HCT116 (cell line): ENCODE measurements at regions not wholly inside any gene's neighbourhood (a gene's known extent, or its start where the extent isn't known, plus 50 kb on each side); places are given as distances from the start of the nearest gene placed in this dataset.

Source experiments
- ATAC-seq: fragments of 200-7000 bp; cut with Tn5 transposase; 2 replicates; pipeline ENCODE4 v1.9.1; 2020; ENCODE audit warnings: mild to moderate bottlenecking, moderate library complexity
- BruUV-seq: library from RNA; stranded (reverse); fragments of 400-500 nt; replicated peaks from 2 replicates; lab custom pipeline; 2021; lab: Mats Ljungman, UMichigan
- CTCF ChIA-PET: fragments of 300-600 bp; sonication (Branson Sonifier 250); formaldehyde crosslinking; loops from one replicate; lab custom pipeline; 2021; ENCODE audit warnings: antibody characterized with exemption; lab: Charles Lee
- POLR2A ChIA-PET: fragments of 300-600, 350-600 bp; sonication (Branson Sonifier 250); formaldehyde crosslinking; loops from one replicate; lab custom pipeline; 2021; ENCODE audit warnings: antibody characterized with exemption; lab: Charles Lee
- RAD21 ChIA-PET, 2 experiments: fragments of 300-600 bp; sonication (Branson Sonifier 250); formaldehyde crosslinking; loops; one replicate each; lab custom pipeline; 2023; ENCODE audit warnings: low total read pairs in 2 of 2; ENCODE audit not compliant: uncharacterized antibody in 2 of 2, unreplicated experiment in 2 of 2, low non-redundant PET in 1 of 2; lab: Charles Lee
- DNase-seq: peaks from one replicate; pipeline ENCODE4 v3.0.0-alpha.2; 2010; ENCODE audit warnings: low read depth, low spot score
- H2AFZ ChIP-seq: fragments of 200-600 bp; shearing (Covaris generic), sonication (generic); 2 replicates; pipeline ENCODE4 v1.6.1; 2017; ENCODE audit warnings: low read depth, mixed run types, mixed read lengths, antibody characterized with exemption, low read length; ENCODE audit not compliant: poor library complexity, severe bottlenecking
- H3K27ac ChIP-seq: 2 replicates; pipeline ENCODE4 v1.5.1; 2012; ENCODE audit warnings: low read depth, low read length
- H3K27me3 ChIP-seq: fragments of 200-600 bp; sonication (generic); 2 replicates; pipeline ENCODE4 v1.6.1; 2016; ENCODE audit warnings: mixed run types, low read length, mixed read lengths; ENCODE audit not compliant: insufficient read depth
- H3K36me3 ChIP-seq, 2 experiments: fragments of 200-500 bp in 1 of 2; fragments of 200-600 bp in 1 of 2; sonication (Bioruptor generic) in 1 of 2; sonication (generic) in 1 of 2; 2 replicates each; pipeline versions ENCODE4 v1.5.1 to v1.6.1; 2014 to 2016; ENCODE audit warnings: low read length in 2 of 2, inconsistent platforms in 1 of 2, mixed read lengths in 1 of 2, mixed run types in 1 of 2; ENCODE audit not compliant: insufficient read depth in 2 of 2, control insufficient read depth in 1 of 2
- H3K4me1 ChIP-seq, 2 experiments: fragments of 200-600 bp in 1 of 2; sonication (generic) in 1 of 2; 2 replicates each; pipeline versions ENCODE4 v1.5.1 to v1.6.1; 2012 to 2017; ENCODE audit warnings: low read length in 2 of 2, inconsistent platforms in 1 of 2, mild to moderate bottlenecking in 1 of 2, mixed read lengths in 1 of 2, mixed run types in 1 of 2, moderate library complexity in 1 of 2; ENCODE audit not compliant: insufficient read depth in 2 of 2, control insufficient read depth in 1 of 2
- H3K4me2 ChIP-seq: fragments of 200-600 bp; sonication (generic); 2 replicates; pipeline ENCODE4 v1.6.1; 2017; ENCODE audit warnings: mixed run types, low read length, mixed read lengths
- H3K4me3 ChIP-seq, 2 experiments: fragments of 200-600 bp in 1 of 2; sonication (generic) in 1 of 2; replicated peaks in 1 of 2; 2 replicates each; pipeline ENCODE4 v1.5.1; 2011 to 2016; ENCODE audit warnings: low read length in 2 of 2, control low read depth in 1 of 2, low read depth in 1 of 2, mild to moderate bottlenecking in 1 of 2, mixed read lengths in 1 of 2, mixed run types in 1 of 2
- H3K79me2 ChIP-seq: fragments of 200-600 bp; sonication (generic); 2 replicates; pipeline ENCODE4 v1.6.1; 2017; ENCODE audit warnings: mild to moderate bottlenecking, mixed run types, low read length, moderate library complexity, mixed read lengths; ENCODE audit not compliant: insufficient read depth
- H3K9ac ChIP-seq: fragments of 200-600 bp; sonication (generic); 2 replicates; pipeline ENCODE4 v1.6.1; 2016; ENCODE audit warnings: low read length, mixed read lengths
- H3K9me2 ChIP-seq: fragments of 200-600 bp; sonication (generic), shearing (Covaris generic); 2 replicates; pipeline ENCODE4 v1.6.1; 2017; ENCODE audit warnings: mixed run types, mild to moderate bottlenecking, moderate library complexity; ENCODE audit not compliant: insufficient read depth
- H3K9me3 ChIP-seq, 2 experiments: fragments of 200-500 bp in 1 of 2; fragments of 200-600 bp in 1 of 2; sonication (Bioruptor generic) in 1 of 2; sonication (generic) in 1 of 2; 2 replicates each; pipeline ENCODE4 v1.6.1; 2014 to 2017; ENCODE audit warnings: low read length in 2 of 2, mixed read lengths in 2 of 2, inconsistent platforms in 1 of 2, low read depth in 1 of 2, mild to moderate bottlenecking in 1 of 2, mixed run types in 1 of 2, moderate library complexity in 1 of 2; ENCODE audit not compliant: control insufficient read depth in 1 of 2, insufficient read depth in 1 of 2
- H4K20me1 ChIP-seq: fragments of 200-600 bp; sonication (generic), shearing (Covaris generic); 2 replicates; pipeline ENCODE4 v1.6.1; 2017; ENCODE audit warnings: mixed run types, mild to moderate bottlenecking, moderate library complexity; ENCODE audit not compliant: insufficient read depth
- CEBPB ChIP-seq: IDR thresholded peaks from 2 replicates; pipeline ENCODE4 v1.6.1; 2012; ENCODE audit warnings: low read depth
- ELF1 ChIP-seq: IDR thresholded peaks from 2 replicates; pipeline ENCODE4 v1.6.1; 2012; ENCODE audit warnings: low read depth, borderline replicate concordance
- EZH2phosphoT487 ChIP-seq: fragments of 200-600 bp; IDR thresholded peaks from 2 replicates; pipeline ENCODE4 v1.6.1; 2018; ENCODE audit warnings: antibody characterized with exemption, borderline replicate concordance
- FOSL1 ChIP-seq: IDR thresholded peaks from 2 replicates; pipeline ENCODE4 v1.6.1; 2012; ENCODE audit warnings: low read depth
- JUND ChIP-seq: IDR thresholded peaks from 2 replicates; pipeline ENCODE4 v1.6.1; 2012
- POLR2A ChIP-seq: IDR thresholded peaks from 2 replicates; pipeline ENCODE4 v1.7.0; 2011; ENCODE audit warnings: borderline replicate concordance; ENCODE audit not compliant: insufficient read depth, insufficient read length; ENCODE audit errors: extremely low read depth
- POLR2AphosphoS5 ChIP-seq: IDR thresholded peaks from 2 replicates; pipeline ENCODE4 v1.6.1; 2011; ENCODE audit warnings: mild to moderate bottlenecking, low read depth, low read length, moderate library complexity
- REST ChIP-seq: IDR thresholded peaks from 2 replicates; pipeline ENCODE4 v1.6.1; 2012; ENCODE audit warnings: low read depth
- SP1 ChIP-seq: IDR thresholded peaks from 2 replicates; pipeline ENCODE4 v1.6.1; 2012; ENCODE audit warnings: low read depth
- YY1 ChIP-seq: IDR thresholded peaks from 2 replicates; pipeline ENCODE4 v1.6.1; 2011; ENCODE audit warnings: low read length, low read depth, moderate library complexity, mild to moderate bottlenecking; ENCODE audit not compliant: insufficient replicate concordance; ENCODE audit errors: extremely low read depth
- ZFX ChIP-seq: fragments of 450-650 bp; IDR thresholded peaks from 2 replicates; pipeline ENCODE4 v1.6.1; 2017
- ZNF274 ChIP-seq: fragments of 200-500 bp; sonication (Bioruptor generic); IDR thresholded peaks from 2 replicates; pipeline ENCODE4 v1.6.1; 2014; ENCODE audit warnings: mild to moderate bottlenecking, low read depth, low read length, inconsistent platforms
- intact Hi-C: fragments of 100-400 bp; cut with micrococcal nuclease; formaldehyde crosslinking; loops from 2 replicates; pipeline ENCODE4 v1.10.0; 2022
- TF ChIP-seq, protein P1 (sequence below): IDR thresholded peaks from 2 replicates; pipeline ENCODE4 v1.6.1; 2012
- TF ChIP-seq, protein P2 (sequence below), 3 experiments: fragments of 200-600 bp in 1 of 3; sonication (generic) in 1 of 3; IDR thresholded peaks in 2 of 3; conservative IDR thresholded peaks in 1 of 3; 2 replicates each; pipeline ENCODE4 v1.5.1; 2012 to 2017; ENCODE audit warnings: low read depth in 2 of 3, low read length in 2 of 3, antibody characterized with exemption in 1 of 3, borderline replicate concordance in 1 of 3, control low read depth in 1 of 3, mild to moderate bottlenecking in 1 of 3, mixed read lengths in 1 of 3, mixed run types in 1 of 3, moderate library complexity in 1 of 3; ENCODE audit not compliant: insufficient read depth in 1 of 3

GRCh38 chr16:17026600-17027242 lies 444.0 kb downstream of the XYLT1 start:
- H3K9me2 ChIP-seq = no peaks in the 10 kb centered on the region
- H3K9me3 ChIP-seq = no peaks in the 10 kb centered on the region
- H2AFZ ChIP-seq = no peak overlapping the region
- DNase-seq (no peak), ATAC-seq (no peak)
- no peak overlapping the region for H3K4me3 ChIP-seq
- H3K79me2 ChIP-seq = no peaks in the 10 kb centered on the region
- H3K4me2 ChIP-seq = no peak overlapping the region
- no peaks in the 10 kb centered on the region for H3K36me3 ChIP-seq
- H3K27ac ChIP-seq = no peak overlapping the region
- intact Hi-C loops = no loop called here
- no peaks in the 10 kb centered on the region for H3K4me1 ChIP-seq
- no peak overlapping the region for H3K9ac ChIP-seq
- no peaks in the 10 kb centered on the region for H3K27me3 ChIP-seq
- no peak for TF ChIP-seq FOSL1
- no peak for TF ChIP-seq EZH2phosphoT487
- TF ChIP-seq REST = no peak
- no peak for TF ChIP-seq SP1
- TF ChIP-seq ZFX = no peak
- TF ChIP-seq YY1 = no peak
- TF ChIP-seq, protein P1, sequence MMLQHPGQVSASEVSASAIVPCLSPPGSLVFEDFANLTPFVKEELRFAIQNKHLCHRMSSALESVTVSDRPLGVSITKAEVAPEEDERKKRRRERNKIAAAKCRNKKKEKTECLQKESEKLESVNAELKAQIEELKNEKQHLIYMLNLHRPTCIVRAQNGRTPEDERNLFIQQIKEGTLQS = no peak
- TF ChIP-seq, protein P2, sequence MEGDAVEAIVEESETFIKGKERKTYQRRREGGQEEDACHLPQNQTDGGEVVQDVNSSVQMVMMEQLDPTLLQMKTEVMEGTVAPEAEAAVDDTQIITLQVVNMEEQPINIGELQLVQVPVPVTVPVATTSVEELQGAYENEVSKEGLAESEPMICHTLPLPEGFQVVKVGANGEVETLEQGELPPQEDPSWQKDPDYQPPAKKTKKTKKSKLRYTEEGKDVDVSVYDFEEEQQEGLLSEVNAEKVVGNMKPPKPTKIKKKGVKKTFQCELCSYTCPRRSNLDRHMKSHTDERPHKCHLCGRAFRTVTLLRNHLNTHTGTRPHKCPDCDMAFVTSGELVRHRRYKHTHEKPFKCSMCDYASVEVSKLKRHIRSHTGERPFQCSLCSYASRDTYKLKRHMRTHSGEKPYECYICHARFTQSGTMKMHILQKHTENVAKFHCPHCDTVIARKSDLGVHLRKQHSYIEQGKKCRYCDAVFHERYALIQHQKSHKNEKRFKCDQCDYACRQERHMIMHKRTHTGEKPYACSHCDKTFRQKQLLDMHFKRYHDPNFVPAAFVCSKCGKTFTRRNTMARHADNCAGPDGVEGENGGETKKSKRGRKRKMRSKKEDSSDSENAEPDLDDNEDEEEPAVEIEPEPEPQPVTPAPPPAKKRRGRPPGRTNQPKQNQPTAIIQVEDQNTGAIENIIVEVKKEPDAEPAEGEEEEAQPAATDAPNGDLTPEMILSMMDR (IDR thresholded peaks at IDR 0.05 in 2 of 3, conservative IDR thresholded peaks at IDR 0.05 in 1 of 3; ENCODE audit: borderline replicate concordance in 1 of 3, insufficient read depth in 1 of 3, low read depth in 2 of 3, low read length in 2 of 3) = no peak
- no peak for TF ChIP-seq POLR2AphosphoS5
- no peak for TF ChIP-seq ZNF274
- no peak for TF ChIP-seq POLR2A
- TF ChIP-seq CEBPB = no peak
- TF ChIP-seq ELF1 = no peak
- TF ChIP-seq JUND = no peak
- ChIA-PET CTCF (no interaction called here), POLR2A (no interaction called here), RAD21 (no interaction called here)
- BruUV-seq = no TSS peak
- no peaks in the 10 kb centered on the region for H4K20me1 ChIP-seq
